Panc1 (cell line): ENCODE measurements at regions not wholly inside any gene's neighbourhood (a gene's known extent, or its start where the extent isn't known, plus 50 kb on each side); places are given as distances from the start of the nearest gene placed in this dataset.

Experiments used
- ATAC-seq: fragments of 200-7000 bp; cut with Tn5 transposase; 2 replicates; pipeline ENCODE4 v1.9.1; 2020; ENCODE audit warnings: mild to moderate bottlenecking, moderate library complexity
- BruUV-seq: library from RNA; stranded (reverse); fragments of 400-500 nt; replicated peaks from 2 replicates; lab custom pipeline; 2021; lab: Mats Ljungman, UMichigan
- CTCF ChIA-PET: fragments of 300-600 bp; sonication (Branson Sonifier 250); formaldehyde crosslinking; loops from one replicate; lab custom pipeline; 2022; ENCODE audit warnings: antibody characterized with exemption; lab: Charles Lee
- POLR2A ChIA-PET: fragments of 300-600 bp; sonication (Branson Sonifier 250); formaldehyde crosslinking; loops from one replicate; lab custom pipeline; 2022; ENCODE audit warnings: antibody characterized with exemption; lab: Charles Lee
- DNase-seq: peaks from one replicate; pipeline ENCODE4 v3.0.0-alpha.2; 2010; ENCODE audit warnings: low read depth, low spot score
- H3K27ac ChIP-seq: 2 replicates; pipeline ENCODE4 v1.5.1; 2011; ENCODE audit warnings: mild to moderate bottlenecking, low read length, inconsistent platforms
- H3K27me3 ChIP-seq: fragments of 200-500 bp; sonication (Bioruptor generic); 2 replicates; pipeline ENCODE4 v1.6.0; 2014; ENCODE audit warnings: low read length, inconsistent platforms; ENCODE audit not compliant: control insufficient read depth, insufficient read depth
- H3K36me3 ChIP-seq: fragments of 200-500 bp; sonication (Bioruptor generic); 2 replicates; pipeline ENCODE4 v1.5.1; 2014; ENCODE audit warnings: inconsistent platforms, mild to moderate bottlenecking, low read length, moderate library complexity; ENCODE audit not compliant: control insufficient read depth, insufficient read depth
- H3K4me1 ChIP-seq: 2 replicates; pipeline ENCODE4 v1.5.1; 2011; ENCODE audit warnings: inconsistent platforms, mild to moderate bottlenecking, low read length, moderate library complexity; ENCODE audit not compliant: control insufficient read depth, insufficient read depth
- H3K4me3 ChIP-seq, 2 experiments: 2 replicates each; pipeline ENCODE4 v1.5.1; 2011 to 2012; ENCODE audit warnings: low read depth in 2 of 2, low read length in 2 of 2, mild to moderate bottlenecking in 2 of 2, inconsistent platforms in 1 of 2, moderate library complexity in 1 of 2
- H3K9me3 ChIP-seq: fragments of 200-500 bp; sonication (Bioruptor generic); 2 replicates; pipeline ENCODE4 v1.5.1; 2014; ENCODE audit warnings: low read depth, mild to moderate bottlenecking, inconsistent platforms, low read length, moderate library complexity; ENCODE audit not compliant: control insufficient read depth, insufficient read depth
- CTCF ChIP-seq: fragments of 450-650 bp; IDR thresholded peaks from 2 replicates; pipeline ENCODE4 v1.5.1; 2017; ENCODE audit warnings: mild to moderate bottlenecking
- POLR2AphosphoS5 ChIP-seq: IDR thresholded peaks from 2 replicates; pipeline ENCODE4 v1.6.1; 2012; ENCODE audit warnings: mild to moderate bottlenecking, low read depth, low read length, moderate library complexity
- SIN3A ChIP-seq: IDR thresholded peaks from 2 replicates; pipeline ENCODE4 v1.6.1; 2012; ENCODE audit warnings: low read depth, mild to moderate bottlenecking, low read length, moderate library complexity, borderline replicate concordance; ENCODE audit not compliant: insufficient read depth
- TCF7L2 ChIP-seq: IDR thresholded peaks from 2 replicates; pipeline ENCODE4 v1.6.1; 2011; ENCODE audit warnings: mild to moderate bottlenecking, low read depth, low read length, inconsistent platforms
- in situ Hi-C: cut with HindIII; loops from 2 replicates; pipeline ENCODE4 v1.10.0; 2016; ENCODE audit warnings: low sequenced_read_pairs, low pct_unique_long_range_greater_than_20kb
- intact Hi-C: fragments of 100-400 bp; cut with micrococcal nuclease; formaldehyde crosslinking; loops from one replicate; pipeline ENCODE4 v1.10.0; 2022; ENCODE audit not compliant: unreplicated experiment
- TF ChIP-seq, protein P1 (sequence below), 2 experiments: IDR thresholded peaks; 2 replicates each; pipeline ENCODE4 v1.6.1; 2011 to 2012; ENCODE audit warnings: low read depth in 2 of 2, control low read depth in 1 of 2, low read length in 1 of 2, mild to moderate bottlenecking in 1 of 2, moderate library complexity in 1 of 2; ENCODE audit not compliant: insufficient read depth in 1 of 2

DNA sequence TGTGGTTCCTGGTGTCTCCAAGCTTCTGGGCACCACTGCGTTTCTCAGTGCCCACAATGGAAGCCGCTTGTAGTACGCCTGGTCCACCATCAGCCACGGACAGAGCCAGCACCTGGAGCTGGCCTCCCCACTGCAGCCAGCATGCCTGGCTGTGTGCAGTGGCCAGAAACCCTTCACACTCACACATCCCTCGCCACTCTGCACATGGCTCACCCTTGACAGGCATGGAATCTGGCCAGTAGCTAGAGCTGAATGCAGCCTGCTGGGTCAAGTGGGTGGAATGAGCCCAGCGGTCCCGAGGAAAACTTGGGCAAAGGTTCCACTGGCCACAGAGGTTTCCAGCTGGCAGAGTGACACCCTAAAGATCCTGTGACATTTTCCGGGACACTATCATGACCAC, 146.0 kb upstream of the ADO start:
- Histone ChIP-seq H3K9me3 (no peaks in the 10 kb centered on the region), H3K4me3 (no peak overlapping the region), H3K27me3 (no peaks in the 10 kb centered on the region; the same call in 1 of the 2 replicates), H3K4me1 (no peaks in the 10 kb centered on the region), H3K27ac (no peak overlapping the region), H3K36me3 (no peaks in the 10 kb centered on the region)
- in situ Hi-C loops (no loop called here), intact Hi-C loops (no loop called here)
- DNase-seq, result no peak
- BruUV-seq, result no TSS peak
- TF ChIP-seq SIN3A, result no peak
- TF ChIP-seq, protein P1, sequence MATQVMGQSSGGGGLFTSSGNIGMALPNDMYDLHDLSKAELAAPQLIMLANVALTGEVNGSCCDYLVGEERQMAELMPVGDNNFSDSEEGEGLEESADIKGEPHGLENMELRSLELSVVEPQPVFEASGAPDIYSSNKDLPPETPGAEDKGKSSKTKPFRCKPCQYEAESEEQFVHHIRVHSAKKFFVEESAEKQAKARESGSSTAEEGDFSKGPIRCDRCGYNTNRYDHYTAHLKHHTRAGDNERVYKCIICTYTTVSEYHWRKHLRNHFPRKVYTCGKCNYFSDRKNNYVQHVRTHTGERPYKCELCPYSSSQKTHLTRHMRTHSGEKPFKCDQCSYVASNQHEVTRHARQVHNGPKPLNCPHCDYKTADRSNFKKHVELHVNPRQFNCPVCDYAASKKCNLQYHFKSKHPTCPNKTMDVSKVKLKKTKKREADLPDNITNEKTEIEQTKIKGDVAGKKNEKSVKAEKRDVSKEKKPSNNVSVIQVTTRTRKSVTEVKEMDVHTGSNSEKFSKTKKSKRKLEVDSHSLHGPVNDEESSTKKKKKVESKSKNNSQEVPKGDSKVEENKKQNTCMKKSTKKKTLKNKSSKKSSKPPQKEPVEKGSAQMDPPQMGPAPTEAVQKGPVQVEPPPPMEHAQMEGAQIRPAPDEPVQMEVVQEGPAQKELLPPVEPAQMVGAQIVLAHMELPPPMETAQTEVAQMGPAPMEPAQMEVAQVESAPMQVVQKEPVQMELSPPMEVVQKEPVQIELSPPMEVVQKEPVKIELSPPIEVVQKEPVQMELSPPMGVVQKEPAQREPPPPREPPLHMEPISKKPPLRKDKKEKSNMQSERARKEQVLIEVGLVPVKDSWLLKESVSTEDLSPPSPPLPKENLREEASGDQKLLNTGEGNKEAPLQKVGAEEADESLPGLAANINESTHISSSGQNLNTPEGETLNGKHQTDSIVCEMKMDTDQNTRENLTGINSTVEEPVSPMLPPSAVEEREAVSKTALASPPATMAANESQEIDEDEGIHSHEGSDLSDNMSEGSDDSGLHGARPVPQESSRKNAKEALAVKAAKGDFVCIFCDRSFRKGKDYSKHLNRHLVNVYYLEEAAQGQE (IDR thresholded peaks at IDR 0.05; ENCODE audit: insufficient read depth in 1 of 2, low read depth in 2 of 2, low read length in 1 of 2), result no peak
- TF ChIP-seq TCF7L2, result no peak
- TF ChIP-seq POLR2AphosphoS5, result no peak
- TF ChIP-seq CTCF, result no peak
- CTCF ChIA-PET, result no interaction called here
- POLR2A ChIA-PET, result interaction anchor here (0.6 kb wide), 1 partner anchor 394 kb away, joined by 5 read pairs; no protein-coding TSS in a partner anchor
- ATAC-seq, result no peak

DNA sequence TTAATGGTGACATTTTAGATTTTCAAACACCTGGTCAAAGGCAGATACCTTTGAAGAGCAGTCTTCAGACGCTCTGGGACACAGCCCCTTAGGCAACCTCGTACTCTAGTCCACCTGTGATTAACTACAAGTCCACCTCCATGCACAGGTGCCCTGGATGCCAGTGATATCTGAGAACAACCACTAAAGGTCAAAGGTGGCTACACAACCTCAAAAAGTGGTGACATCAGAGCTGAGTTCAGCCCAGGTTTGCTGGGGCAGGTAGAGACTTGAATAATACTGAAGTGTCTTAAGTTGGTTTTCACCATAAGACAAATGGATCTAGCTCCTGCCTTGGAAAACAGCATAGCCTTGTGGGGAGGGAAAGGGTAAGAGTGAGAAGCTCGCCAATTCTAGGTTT, 143.4 kb upstream of the ADO start:
- POLR2A ChIA-PET, result no interaction called here
- no peaks in the 10 kb centered on the region for H3K4me1 ChIP-seq

More for the DNA sequence above, 143.4 kb upstream of the ADO start:
- BruUV-seq, result no TSS peak
- CTCF ChIA-PET, result no interaction called here
- Histone ChIP-seq H3K27me3 (no peaks in the 10 kb centered on the region; the same call in 1 of the 2 replicates), H3K36me3 (no peaks in the 10 kb centered on the region), H3K4me3 (no peak overlapping the region), H3K9me3 (no peaks in the 10 kb centered on the region), H3K27ac (no peak overlapping the region)
- intact Hi-C loops (no loop called here), in situ Hi-C loops (no loop called here)
- TF ChIP-seq POLR2AphosphoS5 (no peak), CTCF (no peak), SIN3A (no peak), TCF7L2 (no peak)
- TF ChIP-seq, protein P1 (IDR thresholded peaks at IDR 0.05; ENCODE audit: insufficient read depth in 1 of 2, low read depth in 2 of 2, low read length in 1 of 2), result no peak
- ATAC-seq, result no peak
- DNase-seq, result no peak
